ENCODE measurements at regions not wholly inside any gene's neighbourhood (a gene's known extent, or its start where the extent isn't known, plus 50 kb on each side); places are given as distances from the start of the nearest gene placed in this dataset.

DNA sequence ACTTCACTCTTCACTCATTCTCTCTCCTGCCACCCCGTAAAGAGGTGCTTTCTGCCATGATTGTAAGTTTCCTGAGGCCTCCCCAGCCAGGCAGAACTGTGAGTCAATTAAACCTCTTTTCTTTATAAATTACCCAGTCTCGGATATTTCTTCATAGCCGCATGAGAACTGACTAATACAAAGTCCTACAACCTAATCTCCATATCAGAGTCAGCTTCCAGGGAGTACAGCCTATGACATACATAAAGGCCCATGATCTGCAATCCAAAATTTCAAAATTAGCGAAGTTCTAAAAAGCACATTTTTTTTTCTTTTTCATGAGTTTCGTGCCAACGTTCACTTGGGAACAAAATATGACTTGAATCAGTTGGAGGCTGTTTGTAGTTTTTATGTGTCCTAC lies 256.9 kb upstream of the DUSP10 start (continued):
- TF ChIP-seq ARID4B (CRISPR knock-in tag; IDR thresholded peaks at IDR 0.05; ENCODE audit: borderline replicate concordance) (no peak), ZNF121 (CRISPR knock-in tag; IDR thresholded peaks at IDR 0.05) (no peak), E2F4 (CRISPR knock-in tag; IDR thresholded peaks at IDR 0.05; ENCODE audit: borderline replicate concordance, low read depth) (no peak), USF2 (CRISPR knock-in tag; IDR thresholded peaks at IDR 0.05) (no peak), GTF2I (CRISPR knock-in tag; conservative IDR thresholded peaks at IDR 0.05) (no peak), JUN (CRISPR knock-in tag; IDR thresholded peaks at IDR 0.05) (no peak), CBFB (CRISPR knock-in tag; IDR thresholded peaks at IDR 0.05; ENCODE audit: low read depth) (no peak), MYBL2 (CRISPR knock-in tag; IDR thresholded peaks at IDR 0.05) (no peak), CREB1 (CRISPR knock-in tag; IDR thresholded peaks at IDR 0.05) (no peak), OVOL2 (CRISPR knock-in tag; IDR thresholded peaks at IDR 0.05; ENCODE audit: borderline replicate concordance) (no peak), PRRX2 (CRISPR knock-in tag; IDR thresholded peaks at IDR 0.05) (no peak), IRF2 (CRISPR knock-in tag; IDR thresholded peaks at IDR 0.05; ENCODE audit: borderline replicate concordance, low read depth) (no peak)

DNA sequence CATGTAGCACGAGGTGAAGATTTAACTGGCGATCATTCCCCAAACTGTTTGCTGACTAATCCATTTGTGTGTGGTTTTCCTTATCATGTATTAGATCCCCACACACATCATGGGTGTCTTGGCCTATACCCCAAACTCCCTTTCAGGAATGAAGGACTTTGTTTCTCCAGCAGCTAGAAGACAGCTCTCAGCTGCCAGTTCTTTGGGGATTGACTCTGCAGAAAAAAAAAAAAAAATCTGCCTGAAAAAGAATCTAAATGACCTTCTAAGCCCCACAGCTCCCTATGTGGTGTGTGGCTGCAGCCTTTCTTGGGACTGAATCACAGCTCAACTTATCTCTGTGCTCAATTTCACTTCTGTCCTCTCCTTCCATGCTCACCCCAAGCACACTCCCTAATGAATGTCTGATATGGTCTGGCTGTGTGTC lies 256.3 kb upstream of the DUSP10 start:
- DNase-seq (ENCODE audit: low spot score) (no peak), ATAC-seq (peak; percentile 28; the same call in 1 of the 2 replicates)
- ChIA-PET CTCF (no interaction called here), POLR2A (no interaction called here)
- H3K27ac Mint-ChIP-seq = no peak overlapping the region
- no peaks in the 10 kb centered on the region for H3K27me3 Mint-ChIP-seq (ENCODE audit: low read depth)
- H3K36me3 Mint-ChIP-seq = no peaks in the 10 kb centered on the region
- H3K4me1 Mint-ChIP-seq = peaks cover 7% of the 10 kb centered on the region; the same call in 1 of the 2 replicates
- H3K9me3 Mint-ChIP-seq = no peaks in the 10 kb centered on the region
- no peak overlapping the region for H3K4me3 Mint-ChIP-seq
- TF ChIP-seq, protein P1, sequence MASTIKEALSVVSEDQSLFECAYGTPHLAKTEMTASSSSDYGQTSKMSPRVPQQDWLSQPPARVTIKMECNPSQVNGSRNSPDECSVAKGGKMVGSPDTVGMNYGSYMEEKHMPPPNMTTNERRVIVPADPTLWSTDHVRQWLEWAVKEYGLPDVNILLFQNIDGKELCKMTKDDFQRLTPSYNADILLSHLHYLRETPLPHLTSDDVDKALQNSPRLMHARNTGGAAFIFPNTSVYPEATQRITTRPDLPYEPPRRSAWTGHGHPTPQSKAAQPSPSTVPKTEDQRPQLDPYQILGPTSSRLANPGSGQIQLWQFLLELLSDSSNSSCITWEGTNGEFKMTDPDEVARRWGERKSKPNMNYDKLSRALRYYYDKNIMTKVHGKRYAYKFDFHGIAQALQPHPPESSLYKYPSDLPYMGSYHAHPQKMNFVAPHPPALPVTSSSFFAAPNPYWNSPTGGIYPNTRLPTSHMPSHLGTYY (CRISPR knock-in tag; IDR thresholded peaks at IDR 0.05) = no peak
- TF ChIP-seq RORB (CRISPR knock-in tag; IDR thresholded peaks at IDR 0.05) (no peak), ETV6 (CRISPR knock-in tag; IDR thresholded peaks at IDR 0.05) (no peak), TP53 (CRISPR knock-in tag; IDR thresholded peaks at IDR 0.05) (no peak), HMGA2 (CRISPR knock-in tag; IDR thresholded peaks at IDR 0.05) (no peak), JAZF1 (CRISPR knock-in tag; IDR thresholded peaks at IDR 0.05) (no peak), ZNF121 (CRISPR knock-in tag; IDR thresholded peaks at IDR 0.05) (no peak), ELF4 (CRISPR knock-in tag; IDR thresholded peaks at IDR 0.05; ENCODE audit: low read depth) (no peak), FOXK1 (CRISPR knock-in tag; IDR thresholded peaks at IDR 0.05) (no peak), FOXJ3 (CRISPR knock-in tag; IDR thresholded peaks at IDR 0.05; ENCODE audit: borderline replicate concordance) (no peak), GRHL2 (CRISPR knock-in tag; IDR thresholded peaks at IDR 0.05; ENCODE audit: insufficient replicate concordance, severe bottlenecking) (no peak), CREB1 (CRISPR knock-in tag; IDR thresholded peaks at IDR 0.05) (no peak)
- TF ChIP-seq, protein P2, sequence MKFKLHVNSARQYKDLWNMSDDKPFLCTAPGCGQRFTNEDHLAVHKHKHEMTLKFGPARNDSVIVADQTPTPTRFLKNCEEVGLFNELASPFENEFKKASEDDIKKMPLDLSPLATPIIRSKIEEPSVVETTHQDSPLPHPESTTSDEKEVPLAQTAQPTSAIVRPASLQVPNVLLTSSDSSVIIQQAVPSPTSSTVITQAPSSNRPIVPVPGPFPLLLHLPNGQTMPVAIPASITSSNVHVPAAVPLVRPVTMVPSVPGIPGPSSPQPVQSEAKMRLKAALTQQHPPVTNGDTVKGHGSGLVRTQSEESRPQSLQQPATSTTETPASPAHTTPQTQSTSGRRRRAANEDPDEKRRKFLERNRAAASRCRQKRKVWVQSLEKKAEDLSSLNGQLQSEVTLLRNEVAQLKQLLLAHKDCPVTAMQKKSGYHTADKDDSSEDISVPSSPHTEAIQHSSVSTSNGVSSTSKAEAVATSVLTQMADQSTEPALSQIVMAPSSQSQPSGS (CRISPR knock-in tag; IDR thresholded peaks at IDR 0.05; ENCODE audit: borderline replicate concordance, low read depth) = no peak
- TF ChIP-seq, protein P3, sequence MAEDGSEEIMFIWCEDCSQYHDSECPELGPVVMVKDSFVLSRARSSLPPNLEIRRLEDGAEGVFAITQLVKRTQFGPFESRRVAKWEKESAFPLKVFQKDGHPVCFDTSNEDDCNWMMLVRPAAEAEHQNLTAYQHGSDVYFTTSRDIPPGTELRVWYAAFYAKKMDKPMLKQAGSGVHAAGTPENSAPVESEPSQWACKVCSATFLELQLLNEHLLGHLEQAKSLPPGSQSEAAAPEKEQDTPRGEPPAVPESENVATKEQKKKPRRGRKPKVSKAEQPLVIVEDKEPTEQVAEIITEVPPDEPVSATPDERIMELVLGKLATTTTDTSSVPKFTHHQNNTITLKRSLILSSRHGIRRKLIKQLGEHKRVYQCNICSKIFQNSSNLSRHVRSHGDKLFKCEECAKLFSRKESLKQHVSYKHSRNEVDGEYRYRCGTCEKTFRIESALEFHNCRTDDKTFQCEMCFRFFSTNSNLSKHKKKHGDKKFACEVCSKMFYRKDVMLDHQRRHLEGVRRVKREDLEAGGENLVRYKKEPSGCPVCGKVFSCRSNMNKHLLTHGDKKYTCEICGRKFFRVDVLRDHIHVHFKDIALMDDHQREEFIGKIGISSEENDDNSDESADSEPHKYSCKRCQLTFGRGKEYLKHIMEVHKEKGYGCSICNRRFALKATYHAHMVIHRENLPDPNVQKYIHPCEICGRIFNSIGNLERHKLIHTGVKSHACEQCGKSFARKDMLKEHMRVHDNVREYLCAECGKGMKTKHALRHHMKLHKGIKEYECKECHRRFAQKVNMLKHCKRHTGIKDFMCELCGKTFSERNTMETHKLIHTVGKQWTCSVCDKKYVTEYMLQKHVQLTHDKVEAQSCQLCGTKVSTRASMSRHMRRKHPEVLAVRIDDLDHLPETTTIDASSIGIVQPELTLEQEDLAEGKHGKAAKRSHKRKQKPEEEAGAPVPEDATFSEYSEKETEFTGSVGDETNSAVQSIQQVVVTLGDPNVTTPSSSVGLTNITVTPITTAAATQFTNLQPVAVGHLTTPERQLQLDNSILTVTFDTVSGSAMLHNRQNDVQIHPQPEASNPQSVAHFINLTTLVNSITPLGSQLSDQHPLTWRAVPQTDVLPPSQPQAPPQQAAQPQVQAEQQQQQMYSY (CRISPR knock-in tag; IDR thresholded peaks at IDR 0.05) = no peak

All from WTC11 (cell line).